ENCODE measurements at regions not wholly inside any gene's neighbourhood (a gene's known extent, or its start where the extent isn't known, plus 50 kb on each side); places are given as distances from the start of the nearest gene placed in this dataset.

DNA sequence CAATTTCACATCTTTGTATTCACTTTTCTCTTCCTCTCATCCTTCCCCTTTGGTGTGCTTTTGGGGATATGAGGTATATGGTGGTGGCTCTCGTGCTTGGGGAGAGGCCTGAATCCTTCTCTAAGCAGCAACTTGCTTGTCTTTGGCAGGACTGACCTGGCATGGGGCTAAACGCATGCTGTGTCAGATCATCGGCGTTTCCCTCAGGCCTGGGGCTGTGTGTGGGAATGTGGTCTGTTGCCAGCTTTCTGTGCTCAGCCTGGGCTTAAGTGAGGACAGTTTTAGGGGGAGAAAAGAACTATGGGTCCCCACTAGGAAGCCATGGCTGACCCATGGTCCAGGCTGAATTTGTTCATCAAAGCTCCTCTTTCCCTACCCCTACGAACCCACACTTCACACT lies 60.7 kb downstream of the TET3 start:
- H3K9ac ChIP-seq (ENCODE audit: insufficient read depth, low read length), result no peak overlapping the region
- no peak overlapping the region for H3K4me3 ChIP-seq (replicated peaks in 1 of 4; ENCODE audit: control extremely low read depth in 1 of 4, insufficient read depth in 1 of 4, low read depth in 3 of 4, low read length in 4 of 4)
- H3K27me3 ChIP-seq (ENCODE audit: control insufficient read depth, insufficient read depth, low read length), result no peaks in the 10 kb centered on the region
- H4K20me1 ChIP-seq (ENCODE audit: control insufficient read depth, extremely low read depth, insufficient read depth, low read length), result no peaks in the 10 kb centered on the region
- no peaks in the 10 kb centered on the region for H3K4me1 ChIP-seq (ENCODE audit: control insufficient read depth, extremely low read depth, insufficient read depth, low read length)
- H3K79me2 ChIP-seq (ENCODE audit: control insufficient read depth, insufficient read depth, low read length), result no peaks in the 10 kb centered on the region
- DNase-seq (ENCODE audit: low read depth in 2 of 2), result peak; percentile 26 to 40
- H2AFZ ChIP-seq (ENCODE audit: low read length), result no peak overlapping the region
- no peak overlapping the region for H3K4me2 ChIP-seq (ENCODE audit: extremely low read depth, insufficient read depth, low read length)
- H3K9me3 ChIP-seq (ENCODE audit: control insufficient read depth, insufficient read depth, low read depth, low read length), result no peaks in the 10 kb centered on the region
- TF ChIP-seq CTCF (conservative IDR thresholded peaks at IDR 0.05 in 1 of 2, IDR thresholded peaks at IDR 0.05 in 1 of 2; ENCODE audit: low read depth in 1 of 2, low read length in 2 of 2) (no peak), EZH2 (IDR thresholded peaks at IDR 0.05; ENCODE audit: low read length, missing control alignments) (no peak)
- H3K36me3 ChIP-seq (ENCODE audit: control insufficient read depth, insufficient read depth, low read length), result peaks cover 6% of the 10 kb centered on the region
- no peak overlapping the region for H3K27ac ChIP-seq (ENCODE audit: insufficient read depth, low read length)

DNA sequence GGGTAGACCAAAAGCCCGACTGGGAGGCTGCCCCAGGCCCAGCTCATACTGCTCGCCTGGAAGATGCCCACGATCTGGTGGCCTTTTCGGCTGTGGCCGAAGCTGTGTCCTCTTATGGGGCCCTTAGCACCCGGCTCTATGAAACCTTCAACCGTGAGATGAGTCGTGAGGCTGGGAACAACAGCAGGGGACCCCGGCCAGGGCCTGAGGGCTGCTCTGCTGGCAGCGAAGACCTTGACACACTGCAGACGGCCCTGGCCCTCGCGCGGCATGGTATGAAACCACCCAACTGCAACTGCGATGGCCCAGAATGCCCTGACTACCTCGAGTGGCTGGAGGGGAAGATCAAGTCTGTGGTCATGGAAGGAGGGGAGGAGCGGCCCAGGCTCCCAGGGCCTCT lies 61.7 kb downstream of the TET3 start:
- no peak overlapping the region for H3K4me3 ChIP-seq (replicated peaks in 1 of 4; ENCODE audit: control extremely low read depth in 1 of 4, insufficient read depth in 1 of 4, low read depth in 3 of 4, low read length in 4 of 4)
- H2AFZ ChIP-seq (ENCODE audit: low read length), result no peak overlapping the region
- no peak overlapping the region for H3K4me2 ChIP-seq (ENCODE audit: extremely low read depth, insufficient read depth, low read length)
- TF ChIP-seq CTCF (conservative IDR thresholded peaks at IDR 0.05 in 1 of 2, IDR thresholded peaks at IDR 0.05 in 1 of 2; ENCODE audit: low read depth in 1 of 2, low read length in 2 of 2), result no peak
- no peak for TF ChIP-seq EZH2 (IDR thresholded peaks at IDR 0.05; ENCODE audit: low read length, missing control alignments)
- no peaks in the 10 kb centered on the region for H3K9me3 ChIP-seq (ENCODE audit: control insufficient read depth, insufficient read depth, low read depth, low read length)
- DNase-seq (ENCODE audit: low read depth in 2 of 2), result no peak
- peaks cover 6% of the 10 kb centered on the region for H3K36me3 ChIP-seq (ENCODE audit: control insufficient read depth, insufficient read depth, low read length)
- no peaks in the 10 kb centered on the region for H4K20me1 ChIP-seq (ENCODE audit: control insufficient read depth, extremely low read depth, insufficient read depth, low read length)
- H3K27ac ChIP-seq (ENCODE audit: insufficient read depth, low read length), result no peak overlapping the region
- no peaks in the 10 kb centered on the region for H3K27me3 ChIP-seq (ENCODE audit: control insufficient read depth, insufficient read depth, low read length)
- no peaks in the 10 kb centered on the region for H3K79me2 ChIP-seq (ENCODE audit: control insufficient read depth, insufficient read depth, low read length)
- no peak overlapping the region for H3K9ac ChIP-seq (ENCODE audit: insufficient read depth, low read length)
- no peaks in the 10 kb centered on the region for H3K4me1 ChIP-seq (ENCODE audit: control insufficient read depth, extremely low read depth, insufficient read depth, low read length)

GRCh38 chr2:74047152-74047551 lies 62.4 kb downstream of the TET3 start:
- H4K20me1 ChIP-seq (ENCODE audit: control insufficient read depth, extremely low read depth, insufficient read depth, low read length), result no peaks in the 10 kb centered on the region
- H3K9me3 ChIP-seq (ENCODE audit: control insufficient read depth, insufficient read depth, low read depth, low read length), result no peaks in the 10 kb centered on the region
- no peak overlapping the region for H3K27ac ChIP-seq (ENCODE audit: insufficient read depth, low read length)
- H3K4me2 ChIP-seq (ENCODE audit: extremely low read depth, insufficient read depth, low read length), result no peak overlapping the region
- no peak overlapping the region for H3K9ac ChIP-seq (ENCODE audit: insufficient read depth, low read length)
- H2AFZ ChIP-seq (ENCODE audit: low read length), result no peak overlapping the region
- no peak overlapping the region for H3K4me3 ChIP-seq (replicated peaks in 1 of 4; ENCODE audit: control extremely low read depth in 1 of 4, insufficient read depth in 1 of 4, low read depth in 3 of 4, low read length in 4 of 4)
- no peaks in the 10 kb centered on the region for H3K27me3 ChIP-seq (ENCODE audit: control insufficient read depth, insufficient read depth, low read length)
- H3K4me1 ChIP-seq (ENCODE audit: control insufficient read depth, extremely low read depth, insufficient read depth, low read length), result no peaks in the 10 kb centered on the region
- TF ChIP-seq CTCF (conservative IDR thresholded peaks at IDR 0.05 in 1 of 2, IDR thresholded peaks at IDR 0.05 in 1 of 2; ENCODE audit: low read depth in 1 of 2, low read length in 2 of 2) (no peak), EZH2 (IDR thresholded peaks at IDR 0.05; ENCODE audit: low read length, missing control alignments) (no peak)
- no peak for DNase-seq (ENCODE audit: low read depth in 2 of 2)
- H3K79me2 ChIP-seq (ENCODE audit: control insufficient read depth, insufficient read depth, low read length), result no peaks in the 10 kb centered on the region
- peaks cover 6% of the 10 kb centered on the region for H3K36me3 ChIP-seq (ENCODE audit: control insufficient read depth, insufficient read depth, low read length)

All from fibroblast of lung (primary cell).